H9 (cell line): ENCODE measurements at regions not wholly inside any gene's neighbourhood (a gene's known extent, or its start where the extent isn't known, plus 50 kb on each side); places are given as distances from the start of the nearest gene placed in this dataset.
A peak's percentile ranks its signal among the peaks of the same experiment; 100 is the strongest.

ENCODE experiments used
- DNase-seq: peaks from one replicate; pipeline ENCODE4 v3.0.0-alpha.2; 2017
- H2AFZ ChIP-seq: one replicate; pipeline ENCODE4 v1.6.1; 2013; ENCODE audit warnings: mild to moderate bottlenecking, low read length, control low read depth, moderate library complexity
- H2AK5ac ChIP-seq: 2 replicates; pipeline ENCODE4 v1.6.1; 2013; ENCODE audit warnings: low read length, control low read depth, mixed read lengths; ENCODE audit not compliant: insufficient read length
- H2BK120ac ChIP-seq: one replicate; pipeline ENCODE4 v1.6.1; 2013; ENCODE audit warnings: low read depth, mild to moderate bottlenecking, low read length, control low read depth, inconsistent platforms; ENCODE audit not compliant: poor library complexity, severe bottlenecking
- H2BK12ac ChIP-seq: 2 replicates; pipeline ENCODE4 v1.6.1; 2013; ENCODE audit warnings: low read length, control low read depth, mixed read lengths, low read depth; ENCODE audit not compliant: insufficient read length
- H2BK15ac ChIP-seq: 2 replicates; pipeline ENCODE4 v1.6.1; 2013; ENCODE audit warnings: low read depth, low read length, control low read depth
- H2BK20ac ChIP-seq: one replicate; pipeline ENCODE4 v1.6.1; 2013; ENCODE audit warnings: low read depth, mild to moderate bottlenecking, low read length, control low read depth, inconsistent platforms; ENCODE audit not compliant: poor library complexity, severe bottlenecking
- H2BK5ac ChIP-seq: 2 replicates; pipeline ENCODE4 v1.6.1; 2013; ENCODE audit warnings: low read length, control low read depth, mixed read lengths; ENCODE audit not compliant: insufficient read length
- H3K14ac ChIP-seq: 2 replicates; pipeline ENCODE4 v1.6.1; 2013; ENCODE audit warnings: low read length, control low read depth; ENCODE audit not compliant: insufficient read depth
- H3K18ac ChIP-seq: 2 replicates; pipeline ENCODE4 v1.6.1; 2013; ENCODE audit warnings: low read depth, mild to moderate bottlenecking, mixed read lengths, low read length, control low read depth; ENCODE audit not compliant: insufficient read length
- H3K23ac ChIP-seq: 2 replicates; pipeline ENCODE4 v1.6.1; 2013; ENCODE audit warnings: low read length, control low read depth, mixed read lengths, low read depth; ENCODE audit not compliant: insufficient read length
- H3K23me2 ChIP-seq: 2 replicates; pipeline ENCODE4 v1.6.1; 2013; ENCODE audit warnings: low read depth, mild to moderate bottlenecking, mixed read lengths, low read length, control low read depth; ENCODE audit not compliant: insufficient read length, poor library complexity, severe bottlenecking
- H3K27ac ChIP-seq: 2 replicates; pipeline ENCODE4 v1.5.1; 2013; ENCODE audit warnings: low read length, control low read depth, mixed read lengths, low read depth; ENCODE audit not compliant: insufficient read length
- H3K27me3 ChIP-seq: 2 replicates; pipeline ENCODE4 v1.6.1; 2013; ENCODE audit warnings: low read length, control low read depth, inconsistent platforms; ENCODE audit not compliant: insufficient read depth
- H3K4ac ChIP-seq: 2 replicates; pipeline ENCODE4 v1.6.1; 2013; ENCODE audit warnings: low read depth, mild to moderate bottlenecking, control low read depth, inconsistent platforms, low read length, moderate library complexity
- H3K4me1 ChIP-seq: 2 replicates; pipeline ENCODE4 v1.6.1; 2013; ENCODE audit warnings: low read length, control low read depth, inconsistent platforms; ENCODE audit not compliant: insufficient read depth
- H3K4me2 ChIP-seq: 2 replicates; pipeline ENCODE4 v1.6.1; 2013; ENCODE audit warnings: low read length, control low read depth, mixed read lengths; ENCODE audit not compliant: insufficient read length, insufficient read depth
- H3K56ac ChIP-seq: 2 replicates; pipeline ENCODE4 v1.6.1; 2013; ENCODE audit warnings: low read depth, mild to moderate bottlenecking, mixed read lengths, low read length, control low read depth; ENCODE audit not compliant: insufficient read length
- H3K79me1 ChIP-seq: 2 replicates; pipeline ENCODE4 v1.6.1; 2013; ENCODE audit warnings: low read depth, mild to moderate bottlenecking, moderate library complexity, low read length, control low read depth, inconsistent platforms; ENCODE audit not compliant: insufficient read depth, poor library complexity, severe bottlenecking
- H3K79me2 ChIP-seq: 2 replicates; pipeline ENCODE4 v1.6.1; 2013; ENCODE audit warnings: low read length, control low read depth, inconsistent platforms; ENCODE audit not compliant: insufficient read depth
- H3K9ac ChIP-seq: 2 replicates; pipeline ENCODE4 v1.6.1; 2013; ENCODE audit warnings: low read length, control low read depth, mixed read lengths; ENCODE audit not compliant: insufficient read length; ENCODE audit errors: extremely low read depth
- H3K9me3 ChIP-seq: one replicate; pipeline ENCODE4 v1.6.1; 2013; ENCODE audit warnings: low read depth, low read length, inconsistent platforms; ENCODE audit not compliant: control insufficient read depth
- H3T11ph ChIP-seq: one replicate; pipeline ENCODE4 v1.6.1; 2013; ENCODE audit warnings: mild to moderate bottlenecking, low read length, control low read depth, inconsistent platforms
- H4K20me1 ChIP-seq: one replicate; pipeline ENCODE4 v1.6.1; 2013; ENCODE audit not compliant: control insufficient read depth, insufficient read length, insufficient read depth
- H4K5ac ChIP-seq: 2 replicates; pipeline ENCODE4 v1.6.1; 2013; ENCODE audit warnings: low read depth, mild to moderate bottlenecking, mixed read lengths, low read length, control low read depth; ENCODE audit not compliant: insufficient read length
- H4K8ac ChIP-seq: replicated peaks from 2 replicates; pipeline ENCODE4 v1.6.1; 2013; ENCODE audit warnings: low read length, control low read depth, mixed read lengths, low read depth; ENCODE audit not compliant: insufficient read length
- H4K91ac ChIP-seq: 2 replicates; pipeline ENCODE4 v1.6.1; 2013; ENCODE audit warnings: low read depth, mild to moderate bottlenecking, moderate library complexity, mixed read lengths, low read length, control low read depth; ENCODE audit not compliant: insufficient read length
- H3K27ac Mint-ChIP-seq, 3 experiments: 2 replicates in 2 of 3; 3 replicates in 1 of 3; pipeline ENCODE4 v1.8.0; 2020 to 2021; ENCODE audit warnings: mixed read lengths in 3 of 3, mild to moderate bottlenecking in 1 of 3, moderate library complexity in 1 of 3
- H3K27me3 Mint-ChIP-seq: 2 replicates; pipeline ENCODE4 v1.8.0; 2021; ENCODE audit warnings: low read depth, mild to moderate bottlenecking, moderate library complexity, mixed read lengths
- H3K36me3 Mint-ChIP-seq, 3 experiments: 2 replicates in 2 of 3; 3 replicates in 1 of 3; pipeline ENCODE4 v1.8.0; 2020 to 2021; ENCODE audit warnings: low read depth in 3 of 3, mixed read lengths in 3 of 3; ENCODE audit not compliant: insufficient read depth in 1 of 3
- H3K4me1 Mint-ChIP-seq, 2 experiments: 2 replicates each; pipeline ENCODE4 v1.8.0; 2020; ENCODE audit warnings: mixed read lengths in 2 of 2
- H3K4me3 Mint-ChIP-seq, 2 experiments: 2 replicates in 1 of 2; 3 replicates in 1 of 2; pipeline ENCODE4 v1.8.0; 2020 to 2021; ENCODE audit warnings: mild to moderate bottlenecking in 2 of 2, mixed read lengths in 2 of 2, moderate library complexity in 1 of 2
- H3K9me3 Mint-ChIP-seq, 2 experiments: 2 replicates in 1 of 2; 3 replicates in 1 of 2; pipeline ENCODE4 v1.8.0; 2020; ENCODE audit warnings: mild to moderate bottlenecking in 2 of 2, mixed read lengths in 2 of 2, moderate library complexity in 1 of 2
- CTCF ChIP-seq: fragments of 200-600 bp; sonication (generic); conservative IDR thresholded peaks from 3 replicates; pipeline ENCODE4 v1.8.0; 2021; ENCODE audit warnings: antibody characterized with exemption, mild to moderate bottlenecking

- no peak for TF ChIP-seq CTCF
- no peak overlapping the region for H2BK20ac ChIP-seq
- H2BK12ac ChIP-seq: no peak overlapping the region
- H3K4me2 ChIP-seq: no peak overlapping the region
- no peaks in the 10 kb centered on the region for H3K23me2 ChIP-seq
- no peaks in the 10 kb centered on the region for H4K20me1 ChIP-seq
- no peak overlapping the region for H2AFZ ChIP-seq
- H3K18ac ChIP-seq: no peak overlapping the region
- H4K91ac ChIP-seq: no peak overlapping the region
- no peak overlapping the region for H2BK15ac ChIP-seq
- H3K9ac ChIP-seq: no peak overlapping the region
- H2AK5ac ChIP-seq: no peak overlapping the region
- peaks cover 7 to 11% of the 10 kb centered on the region in 2 experiments for H3K4me1 Mint-ChIP-seq
- H3K27ac ChIP-seq: no peak overlapping the region
- H3T11ph ChIP-seq: no peak overlapping the region
- H3K56ac ChIP-seq: no peak overlapping the region
- no peaks in the 10 kb centered on the region for H3K27me3 ChIP-seq
- H3K27me3 Mint-ChIP-seq: no peaks in the 10 kb centered on the region
- H4K5ac ChIP-seq: no peak overlapping the region
- H3K27ac Mint-ChIP-seq: 0 out of 7 replicates have a peak overlapping the region, but pooled peaks of 1 of the 3 experiments have one; percentile 40
- no peaks in the 10 kb centered on the region for H3K79me1 ChIP-seq
- no peak overlapping the region for H3K4ac ChIP-seq
- H3K9me3 ChIP-seq: no peaks in the 10 kb centered on the region
- H3K23ac ChIP-seq: no peak overlapping the region
- no peak overlapping the region for H3K4me3 Mint-ChIP-seq
- H3K36me3 Mint-ChIP-seq: 0 out of 7 replicates have a peak, but pooled peaks cover 0 to 2% (median 0%) of the 10 kb centered on the region in 3 experiments
- H3K79me2 ChIP-seq: no peaks in the 10 kb centered on the region
- H2BK120ac ChIP-seq: no peak overlapping the region
- DNase-seq: no peak
- H3K4me1 ChIP-seq: no peaks in the 10 kb centered on the region
- H3K9me3 Mint-ChIP-seq: no peaks in the 10 kb centered on the region
- H2BK5ac ChIP-seq: no peak overlapping the region
- no peak overlapping the region for H4K8ac ChIP-seq
- H3K14ac ChIP-seq: no peak overlapping the region
Observed at GRCh38 chr20:51987812-51988211, 185.5 kb upstream of the SALL4 start.
